Esophagus mucosa (tissue), 1 donor: ENCODE measurements at regions not wholly inside any gene's neighbourhood (a gene's known extent, or its start where the extent isn't known, plus 50 kb on each side); places are given as distances from the start of the nearest gene placed in this dataset.
"Not testable (repeated sequence)": the region's sequence is repeated elsewhere in the genome, so short reads cannot be mapped to it uniquely, and the experiment has no call there.

Source experiments
- ATAC-seq: fragments of 200-7000 bp; cut with Tn5 transposase; one replicate; pipeline ENCODE4 v1.9.1; 2020
- donor health status: DM: yes; HTN: yes; CAD: no.

GRCh38 chr2:136319651-136320050 is 201.7 kb upstream of the CXCR4 start:
- ATAC-seq, result no peak

- no peak for ATAC-seq
Observed at GRCh38 chr2:136319237-136319636, 201.3 kb upstream of the CXCR4 start.

GRCh38 chr2:136314240-136314639 is 196.3 kb upstream of the CXCR4 start:
- ATAC-seq, result no peak

GRCh38 chr2:136312568-136312967 is 194.6 kb upstream of the CXCR4 start:
- ATAC-seq, result not testable (repeated sequence)

GRCh38 chr2:136310797-136311603 is 193.1 kb upstream of the CXCR4 start:
- no peak for ATAC-seq

GRCh38 chr2:136310005-136310495 is 192.1 kb upstream of the CXCR4 start:
- ATAC-seq, result no peak

- ATAC-seq, result no peak
Observed at GRCh38 chr2:136308611-136309010, 190.7 kb upstream of the CXCR4 start.

- no peak for ATAC-seq
Observed at GRCh38 chr2:136306836-136307235, 188.9 kb upstream of the CXCR4 start.

GRCh38 chr2:136305517-136306192 is 187.7 kb upstream of the CXCR4 start:
- no peak for ATAC-seq

- no peak for ATAC-seq
Observed at GRCh38 chr2:136301006-136301405, 183.1 kb upstream of the CXCR4 start.

GRCh38 chr2:136298631-136299030 is 180.7 kb upstream of the CXCR4 start:
- no peak for ATAC-seq

GRCh38 chr2:136297994-136298393 is 180.0 kb upstream of the CXCR4 start:
- no peak for ATAC-seq

- no peak for ATAC-seq
Observed at GRCh38 chr2:136297312-136297711, 179.4 kb upstream of the CXCR4 start.

- no peak for ATAC-seq
Observed at GRCh38 chr2:136295168-136295567, 177.2 kb upstream of the CXCR4 start.

- ATAC-seq, result no peak
Observed at GRCh38 chr2:136291871-136292270, 173.9 kb upstream of the CXCR4 start.

- ATAC-seq, result no peak
Observed at GRCh38 chr2:136290326-136290725, 172.4 kb upstream of the CXCR4 start.

- ATAC-seq, result no peak
Observed at GRCh38 chr2:136288249-136288648, 170.3 kb upstream of the CXCR4 start.

GRCh38 chr2:136286423-136286822 is 168.5 kb upstream of the CXCR4 start:
- ATAC-seq, result no peak

- ATAC-seq, result no peak
Observed at GRCh38 chr2:136284226-136285119, 166.5 kb upstream of the CXCR4 start.

- ATAC-seq, result no peak
Observed at GRCh38 chr2:136282251-136282650, 164.3 kb upstream of the CXCR4 start.

- ATAC-seq, result no peak
Observed at GRCh38 chr2:136281281-136282114, 163.5 kb upstream of the CXCR4 start.

GRCh38 chr2:136266346-136266745 is 148.4 kb upstream of the CXCR4 start:
- ATAC-seq, result not testable (repeated sequence)
